ENCODE measurements at regions not wholly inside any gene's neighbourhood (a gene's known extent, or its start where the extent isn't known, plus 50 kb on each side); places are given as distances from the start of the nearest gene placed in this dataset.

GRCh38 chr2:83742117-83742782 is 716.8 kb downstream of the SUCLG1 start:
- 33 to 50% methylated on average over 2 of the region's 2 CpGs for WGBS, 2 donors
- H3K9me3 ChIP-seq = peaks cover 0 to 7% (median 3%) of the 10 kb centered on the region in 4 donors

GRCh38 chr2:83730223-83730622 is 728.9 kb downstream of the SUCLG1 start:
- Histone ChIP-seq H3K4me1 (no peaks in the 10 kb centered on the region), H3K27ac (no peak overlapping the region), H3K4me3 (no peak overlapping the region), H3K9me3 (no peaks in the 10 kb centered on the region), H3K36me3 (no peaks in the 10 kb centered on the region), H3K27me3 (no peaks in the 10 kb centered on the region)
- DNase-seq = no peak
- no peak for ATAC-seq (ENCODE audit: low FRiP score in 2 of 2)
- WGBS, 2 donors = 88 to 89% methylated on average over 3 of the region's 3 CpGs
- no peak for TF ChIP-seq POLR2AphosphoS5 (IDR thresholded peaks at IDR 0.05)
- TF ChIP-seq POLR2A (IDR thresholded peaks at IDR 0.05) = no peak
- no peak for TF ChIP-seq EP300 (IDR thresholded peaks at IDR 0.05)
- no peak for TF ChIP-seq CTCF (IDR thresholded peaks at IDR 0.05)

More at GRCh38 chr2:83742117-83742782, 716.8 kb downstream of the SUCLG1 start:
- Histone ChIP-seq H3K27me3 (no peaks in the 10 kb centered on the region), H3K4me1 (no peaks in the 10 kb centered on the region), H3K27ac (no peak overlapping the region), H3K4me3 (no peak overlapping the region), H3K36me3 (no peaks in the 10 kb centered on the region)
- TF ChIP-seq EP300 (IDR thresholded peaks at IDR 0.05) (no peak), POLR2A (IDR thresholded peaks at IDR 0.05) (no peak), CTCF (IDR thresholded peaks at IDR 0.05) (no peak), POLR2AphosphoS5 (IDR thresholded peaks at IDR 0.05) (no peak)
- peak in 1 of 2 donors; percentile 78 for ATAC-seq (ENCODE audit: low FRiP score in 2 of 2)
- DNase-seq = no peak

GRCh38 chr2:83725735-83726134 is 733.3 kb downstream of the SUCLG1 start:
- H3K27me3 ChIP-seq = no peaks in the 10 kb centered on the region
- TF ChIP-seq CTCF (IDR thresholded peaks at IDR 0.05) (no peak), POLR2AphosphoS5 (IDR thresholded peaks at IDR 0.05) (no peak), EP300 (IDR thresholded peaks at IDR 0.05) (no peak), POLR2A (IDR thresholded peaks at IDR 0.05) (no peak)
- H3K36me3 ChIP-seq = no peaks in the 10 kb centered on the region
- no peak for ATAC-seq (ENCODE audit: low FRiP score in 2 of 2)
- no peaks in the 10 kb centered on the region for H3K4me1 ChIP-seq
- H3K4me3 ChIP-seq = no peak overlapping the region
- H3K27ac ChIP-seq = no peak overlapping the region
- H3K9me3 ChIP-seq = no peaks in the 10 kb centered on the region
- DNase-seq = no peak

- DNase-seq (no peak), ATAC-seq (ENCODE audit: low FRiP score in 2 of 2) (no peak)
- whole genome bisulfite sequencing, 2 donors = 89 to 97% methylated on average over 1 of the region's 1 CpG
- TF ChIP-seq EP300 (IDR thresholded peaks at IDR 0.05) = no peak
- no peak for TF ChIP-seq POLR2A (IDR thresholded peaks at IDR 0.05)
- TF ChIP-seq POLR2AphosphoS5 (IDR thresholded peaks at IDR 0.05) = no peak
- no peak for TF ChIP-seq CTCF (IDR thresholded peaks at IDR 0.05)
- Histone ChIP-seq H3K4me3 (no peak overlapping the region), H3K36me3 (no peaks in the 10 kb centered on the region), H3K9me3 (no peaks in the 10 kb centered on the region), H3K27me3 (no peaks in the 10 kb centered on the region), H3K4me1 (no peaks in the 10 kb centered on the region), H3K27ac (no peak overlapping the region)
Measured at GRCh38 chr2:83705146-83705545, 753.9 kb downstream of the SUCLG1 start.

GRCh38 chr2:83703598-83703997 is 755.5 kb downstream of the SUCLG1 start:
- DNase-seq (no peak), ATAC-seq (ENCODE audit: low FRiP score in 2 of 2) (no peak)
- TF ChIP-seq POLR2A (IDR thresholded peaks at IDR 0.05) = no peak
- no peak for TF ChIP-seq POLR2AphosphoS5 (IDR thresholded peaks at IDR 0.05)
- no peak for TF ChIP-seq CTCF (IDR thresholded peaks at IDR 0.05)
- no peak for TF ChIP-seq EP300 (IDR thresholded peaks at IDR 0.05)
- Histone ChIP-seq H3K4me3 (no peak overlapping the region), H3K4me1 (no peaks in the 10 kb centered on the region), H3K9me3 (no peaks in the 10 kb centered on the region), H3K27ac (no peak overlapping the region), H3K36me3 (no peaks in the 10 kb centered on the region), H3K27me3 (no peaks in the 10 kb centered on the region)
- 82 to 85% methylated on average over 1 of the region's 1 CpG for WGBS, 2 donors

Data from upper lobe of left lung (tissue), 6 donors.